NCI-H2196 (cell line): ENCODE measurements at regions not wholly inside any gene's neighbourhood (a gene's known extent, or its start where the extent isn't known, plus 50 kb on each side); places are given as distances from the start of the nearest gene placed in this dataset.

ENCODE experiments used
- DNase-seq: peaks from one replicate; lab custom pipeline; 2025; ENCODE audit not compliant: unreplicated experiment; lab: John Stamatoyannopoulos, UW

DNA sequence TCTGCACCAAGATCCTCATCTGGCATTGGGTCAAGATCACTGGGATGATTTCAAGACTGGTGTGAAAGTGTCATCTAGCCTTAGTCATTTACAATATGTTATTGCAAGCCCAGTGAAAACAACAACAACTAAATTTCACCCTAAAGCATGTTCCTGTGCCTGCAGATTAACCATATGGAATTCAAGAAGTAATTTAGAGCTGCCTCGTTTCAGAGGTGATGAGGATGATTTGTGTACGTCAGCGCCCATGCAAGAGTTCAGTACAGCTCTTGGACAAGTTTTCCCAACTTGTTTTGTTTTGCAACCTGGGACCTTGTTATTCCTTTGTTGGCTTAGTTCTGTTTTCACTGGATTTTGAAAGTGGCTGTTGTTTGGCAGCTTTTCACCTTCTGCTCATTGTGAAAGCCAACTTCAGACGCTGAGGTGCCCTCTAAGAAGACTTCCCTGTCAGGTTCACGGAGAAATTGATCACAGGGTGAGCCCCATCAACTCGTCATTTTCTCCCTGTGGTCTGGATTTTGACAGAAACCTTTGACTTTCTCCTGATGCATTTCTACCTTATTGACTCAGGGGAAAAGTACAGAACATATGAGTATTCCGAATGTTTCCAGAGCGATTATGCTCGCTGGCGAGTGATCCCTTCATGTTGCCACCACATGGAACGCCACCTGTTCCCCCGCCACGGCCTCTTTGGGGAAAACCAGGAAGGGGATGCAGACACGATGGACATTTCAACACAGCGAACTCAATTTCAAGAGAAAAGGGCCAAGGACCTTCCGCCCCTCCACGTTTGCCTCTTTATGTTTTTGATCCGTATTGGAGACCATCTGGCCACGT is 85.6 kb downstream of the FOXL1 start:
- DNase-seq, result no peak

DNA sequence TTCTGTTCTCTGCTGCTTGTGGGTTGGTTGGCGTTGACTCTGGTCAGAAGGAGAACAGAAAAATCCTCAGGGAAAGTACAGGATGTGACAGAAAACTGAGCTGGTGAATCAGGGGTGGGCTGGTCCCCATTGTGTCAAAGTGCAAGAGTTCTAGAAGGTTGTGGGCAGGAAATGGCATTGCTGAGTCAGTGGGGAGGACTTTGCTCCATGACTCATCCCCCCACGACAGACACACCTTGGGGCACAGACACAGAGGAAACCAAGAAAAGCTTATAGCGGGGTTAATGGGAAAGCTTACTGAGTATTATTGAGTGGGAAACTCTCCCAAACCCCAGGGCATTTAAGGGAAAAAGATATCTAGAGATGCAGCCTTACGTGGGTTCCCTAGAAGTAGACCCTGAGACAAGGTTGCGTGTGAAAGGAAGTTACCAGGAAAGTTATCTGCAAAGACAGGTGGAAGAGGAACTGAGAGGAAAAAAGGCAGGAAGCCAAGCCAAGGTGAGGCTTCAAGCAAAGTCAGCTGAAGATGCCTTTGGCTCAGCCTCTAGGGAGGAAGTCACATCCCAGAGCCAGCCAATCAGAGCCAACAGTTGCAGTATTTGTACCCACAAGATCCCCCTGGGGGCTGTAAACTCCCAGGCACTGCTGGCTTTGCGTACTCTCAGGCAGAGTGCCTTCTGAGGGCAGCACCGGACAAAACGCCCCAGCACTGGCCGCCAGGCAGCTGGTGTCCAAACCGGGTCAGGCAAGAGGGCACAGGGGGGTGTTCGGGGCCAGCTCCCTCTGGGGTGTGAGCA is 86.4 kb downstream of the FOXL1 start:
- DNase-seq, result no peak

DNA sequence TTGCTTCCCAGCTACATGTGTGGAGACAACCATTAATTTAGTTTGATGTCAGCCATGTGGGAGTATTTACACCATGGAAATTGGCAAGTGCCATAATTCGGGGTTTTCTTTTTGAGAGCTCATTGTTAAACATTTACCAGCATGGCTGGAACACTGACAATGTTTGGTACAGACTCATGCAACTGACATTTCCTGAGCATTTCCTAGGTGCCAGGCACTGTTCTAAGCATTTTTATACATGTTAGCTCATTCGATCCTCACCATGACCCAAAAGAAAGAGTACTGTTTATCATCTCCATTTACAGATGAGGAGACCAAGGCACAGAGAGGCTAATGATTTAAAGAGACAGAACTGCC is 86.9 kb downstream of the FOXL1 start:
- DNase-seq, result no peak

DNA sequence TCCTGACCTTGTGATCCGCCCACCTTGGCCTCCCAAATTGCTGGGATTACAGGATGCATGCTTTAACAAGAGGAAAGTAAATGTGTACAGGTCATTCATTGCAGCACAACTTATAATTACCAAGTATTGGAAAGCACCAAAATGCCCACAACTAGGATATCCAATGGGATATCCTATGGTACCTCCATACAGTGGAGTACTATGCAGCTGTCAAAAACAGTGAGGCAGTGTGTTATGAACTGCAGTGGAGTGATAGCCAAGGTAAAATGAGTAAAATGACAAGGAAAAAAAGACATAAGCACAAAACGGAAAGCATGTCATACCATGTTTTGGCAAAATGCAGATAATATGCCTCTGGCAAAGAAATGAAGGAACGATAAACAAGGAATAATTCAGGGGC is 87.6 kb downstream of the FOXL1 start:
- DNase-seq, result no peak

DNA sequence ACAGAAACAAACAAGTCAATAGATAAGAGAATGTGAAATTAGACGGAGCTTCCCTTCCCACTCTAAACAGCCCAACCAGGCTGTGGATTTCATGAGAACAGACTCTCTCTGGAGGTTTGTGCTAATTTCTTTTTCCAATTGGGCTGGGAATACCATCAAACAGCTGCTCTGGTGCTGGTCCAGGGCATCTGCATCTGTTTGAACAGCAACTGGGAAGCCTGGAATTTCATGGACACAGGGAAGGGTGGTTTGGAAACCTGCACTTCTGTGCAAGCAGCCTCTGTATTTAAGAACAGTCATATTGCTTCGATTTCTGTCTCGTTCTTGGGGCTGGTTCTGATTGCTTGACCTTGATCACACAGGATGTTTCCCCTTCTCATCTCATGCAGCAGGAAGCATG is 88.7 kb downstream of the FOXL1 start:
- no peak for DNase-seq

DNA sequence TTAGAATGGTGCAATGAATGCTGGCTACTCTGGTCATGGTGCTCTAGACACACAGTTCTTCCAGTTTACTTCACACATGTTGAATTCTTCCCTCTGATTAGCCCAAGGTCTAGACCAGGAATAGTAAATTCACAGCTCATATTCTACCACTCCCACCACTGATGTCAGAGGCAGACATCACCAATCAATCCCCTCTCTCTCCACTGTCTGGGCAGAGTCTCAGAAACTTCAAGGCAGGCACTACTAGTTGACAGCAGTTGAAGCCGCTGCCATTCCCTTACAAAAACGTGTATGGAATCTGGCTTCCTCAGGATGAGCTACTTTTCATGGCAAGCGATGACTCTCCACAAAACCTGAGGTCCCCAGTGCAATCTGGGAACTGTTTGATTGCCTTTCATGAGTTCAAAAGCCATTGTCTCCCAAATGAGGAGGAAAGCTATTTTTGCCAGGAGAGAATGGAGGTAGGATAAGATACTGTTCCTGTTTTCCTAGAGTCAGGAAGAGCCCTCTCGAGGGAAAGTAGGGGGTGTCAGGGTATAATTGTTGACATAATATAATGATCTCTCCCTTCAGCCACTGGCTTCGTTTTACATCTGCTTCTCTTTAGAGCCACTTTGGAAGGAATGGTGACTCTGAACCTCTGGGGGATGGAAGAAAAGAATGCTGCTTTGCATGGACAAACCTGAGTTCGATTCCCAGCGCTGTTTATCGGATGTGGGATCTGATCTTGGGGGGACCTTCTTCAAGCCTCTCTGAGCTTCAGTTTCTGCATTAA is 90.0 kb downstream of the FOXL1 start:
- DNase-seq, result no peak

DNA sequence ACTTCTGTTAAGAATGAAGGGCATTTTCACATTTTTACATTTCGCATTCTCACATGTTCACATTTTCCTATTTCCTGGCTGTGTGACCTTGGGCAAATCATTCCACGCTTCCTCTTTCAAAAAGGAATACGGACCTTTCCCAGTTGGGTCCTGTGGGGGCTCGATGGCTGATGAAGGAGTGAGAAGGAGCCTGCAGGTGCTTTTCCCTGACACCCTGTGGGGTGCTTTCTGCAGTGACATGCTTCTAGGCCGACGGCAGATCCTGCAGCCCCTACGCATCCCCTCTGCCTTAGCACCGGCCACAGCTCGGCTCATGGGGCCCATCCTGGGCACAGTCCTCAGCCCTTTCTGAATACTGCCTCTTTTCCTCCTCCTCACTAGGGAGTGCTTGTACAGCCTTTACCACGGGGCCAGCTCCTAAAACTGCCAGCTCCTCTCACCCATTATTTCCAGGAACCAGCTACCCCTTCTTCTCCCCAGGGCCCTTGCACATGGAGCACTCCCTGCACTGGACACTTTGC is 91.0 kb downstream of the FOXL1 start:
- no peak for DNase-seq

DNA sequence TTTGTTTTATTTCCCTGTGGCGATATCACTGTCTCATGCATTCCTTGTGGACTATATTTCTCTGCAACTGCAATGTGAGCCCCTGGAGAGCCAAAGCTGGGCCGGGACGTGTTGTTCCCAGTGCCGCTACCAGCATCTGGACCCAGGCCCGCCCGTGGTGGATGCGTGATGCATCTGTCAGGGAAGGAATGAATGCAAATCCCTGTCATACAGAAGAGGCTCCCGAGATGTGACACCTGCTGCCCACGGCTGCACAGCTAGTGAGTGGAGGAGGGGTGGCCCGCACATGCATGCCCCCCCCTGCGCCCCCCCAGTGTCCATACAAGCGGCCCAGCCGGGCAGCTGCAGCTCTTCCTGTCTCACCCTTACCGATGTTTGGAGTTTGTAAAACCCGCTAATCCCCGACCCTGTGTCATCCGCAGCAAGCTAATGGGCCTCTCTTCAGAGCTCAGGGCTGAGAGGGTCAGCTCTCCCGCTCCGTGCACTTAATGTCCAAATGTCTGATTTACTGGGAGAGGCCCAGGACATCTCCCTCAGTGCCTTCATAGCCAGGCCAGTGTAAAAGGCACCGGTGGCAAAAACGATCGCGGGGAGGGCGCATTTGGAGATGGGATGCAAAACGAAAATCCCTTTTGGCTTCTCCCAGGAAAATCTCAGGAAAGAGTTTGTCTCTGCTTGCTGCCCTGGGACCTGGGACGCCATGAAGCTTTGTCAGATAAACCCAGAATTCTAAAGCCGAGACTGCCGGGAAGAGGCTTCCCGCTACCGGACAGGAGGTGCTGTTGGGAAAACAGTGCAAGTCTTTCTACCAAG is 91.8 kb downstream of the FOXL1 start:
- no peak for DNase-seq

DNA sequence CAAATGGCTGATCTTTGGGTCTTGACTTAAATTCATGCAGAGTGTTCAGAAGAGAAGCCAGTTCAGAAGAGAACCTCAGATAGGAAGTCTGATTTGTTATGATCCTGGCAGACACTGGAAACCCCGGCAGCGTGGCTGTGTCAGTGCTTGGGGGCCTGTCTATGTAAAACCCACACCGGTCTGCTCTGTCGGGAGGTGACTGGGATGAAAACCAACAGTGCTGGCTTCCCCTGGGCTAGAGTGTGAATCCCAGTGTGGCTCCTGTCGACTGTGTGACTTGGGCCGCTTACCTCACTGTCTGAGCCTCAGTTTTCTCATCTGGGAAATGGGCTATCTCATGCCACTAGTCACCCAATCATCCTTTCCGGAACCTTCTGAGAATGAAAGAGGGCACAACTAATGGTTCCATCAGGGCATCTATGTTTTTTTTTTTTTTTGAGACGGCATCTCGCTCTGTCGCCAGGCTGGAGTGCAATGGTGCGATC is 92.4 kb downstream of the FOXL1 start:
- DNase-seq, result no peak

DNA sequence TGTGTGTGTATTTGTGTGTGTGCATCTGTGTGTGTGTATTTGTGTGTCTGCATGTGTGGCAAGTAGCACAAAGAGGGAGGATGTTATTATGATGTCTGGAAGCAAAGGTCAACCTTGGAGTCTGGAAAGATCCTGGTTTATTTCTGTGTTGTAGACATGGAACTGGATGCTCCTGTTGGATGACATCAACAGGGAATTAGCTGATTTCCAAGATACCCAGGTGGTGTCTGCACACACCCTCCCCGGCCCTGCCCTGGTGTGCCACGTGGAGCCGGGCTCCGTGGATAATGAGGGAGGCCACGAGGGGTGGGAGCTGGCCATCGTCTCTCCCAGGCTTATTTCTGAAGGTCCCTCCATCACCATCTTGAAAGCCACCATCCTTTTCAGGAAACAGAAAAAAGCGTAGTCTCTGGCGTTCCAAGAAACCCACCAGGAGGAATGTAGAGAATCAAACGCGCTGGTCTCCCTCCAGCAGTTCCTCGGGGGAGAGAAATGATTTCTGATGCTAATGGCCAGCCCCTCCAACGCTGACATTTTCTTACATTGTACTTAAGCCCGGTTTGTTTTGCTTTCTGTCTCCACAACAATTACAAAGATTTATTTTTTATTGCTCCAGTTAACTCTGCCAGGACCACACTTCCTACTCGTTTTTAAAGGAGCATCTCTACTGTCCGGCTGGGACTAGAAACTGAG is 93.3 kb downstream of the FOXL1 start:
- no peak for DNase-seq

DNA sequence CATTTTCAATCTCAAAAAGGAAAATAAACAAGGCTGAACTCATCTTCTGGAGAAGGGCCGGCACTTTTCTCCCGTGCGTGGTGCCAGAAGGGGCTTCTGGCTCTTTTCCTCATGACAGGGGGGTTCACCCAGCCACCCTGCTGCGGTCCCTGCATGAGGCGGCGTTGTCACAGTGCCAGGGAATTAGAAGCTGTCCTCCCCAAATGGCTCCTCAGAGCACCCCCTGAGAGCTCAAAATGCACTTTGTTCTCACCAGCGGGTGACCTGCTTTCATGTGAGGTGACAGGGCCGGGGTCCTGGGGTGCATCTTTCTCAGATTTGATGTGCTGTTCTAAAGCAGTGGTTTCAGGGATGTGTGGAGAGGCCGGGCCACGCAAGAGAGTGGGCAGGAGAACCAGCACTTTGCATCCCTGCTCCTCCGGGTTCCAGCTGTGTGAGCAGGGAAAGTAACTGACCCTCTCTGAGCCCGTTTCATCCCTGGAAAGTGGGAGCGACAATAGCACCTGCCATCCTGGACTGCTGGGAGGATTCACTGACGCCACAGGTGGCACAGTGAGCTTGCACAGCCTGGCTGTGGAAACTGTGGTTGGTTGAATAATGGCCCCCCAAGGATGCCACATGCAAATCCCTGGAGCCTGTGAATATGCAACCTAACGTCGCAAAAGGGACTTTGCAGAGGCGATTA is 94.0 kb downstream of the FOXL1 start:
- DNase-seq, result no peak

DNA sequence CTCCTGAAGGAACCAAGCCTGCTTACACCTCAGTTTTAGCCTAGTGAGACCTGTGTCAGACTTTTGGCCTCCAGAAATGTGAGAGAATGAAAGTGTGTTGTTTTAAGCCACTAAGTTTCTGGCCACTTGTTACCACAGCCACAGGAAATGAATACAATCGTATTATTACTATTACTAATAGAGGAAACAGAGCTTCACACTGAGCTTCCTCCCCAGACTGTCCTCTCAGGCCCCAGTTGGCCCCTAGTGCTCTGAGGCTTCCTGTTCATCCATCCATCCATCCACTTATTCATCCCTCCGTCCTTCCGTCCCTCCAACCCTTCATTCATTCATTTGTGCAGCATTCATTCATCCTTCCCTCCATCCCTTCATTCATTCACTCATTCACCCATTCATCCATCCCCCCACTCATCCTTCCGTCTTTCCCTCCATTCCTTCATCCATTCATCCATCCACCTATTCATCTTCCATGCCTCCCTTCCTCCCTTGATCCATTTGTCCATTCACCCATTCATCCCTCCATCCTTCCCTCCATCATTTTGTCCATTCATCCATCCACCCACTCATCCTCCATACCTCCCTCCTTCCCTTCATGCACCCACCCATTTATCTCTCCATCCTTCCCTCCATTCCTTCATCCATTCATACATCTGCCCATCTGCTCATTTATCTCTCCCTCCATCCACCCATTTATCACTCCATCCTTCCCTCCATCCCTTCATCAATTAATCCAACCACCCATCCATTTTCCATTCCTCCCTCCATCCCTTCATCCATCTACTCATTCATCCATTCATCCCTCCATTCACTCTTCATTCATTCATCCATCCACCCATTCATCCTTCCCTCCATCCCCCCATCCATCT is 95.0 kb downstream of the FOXL1 start:
- no peak for DNase-seq

DNA sequence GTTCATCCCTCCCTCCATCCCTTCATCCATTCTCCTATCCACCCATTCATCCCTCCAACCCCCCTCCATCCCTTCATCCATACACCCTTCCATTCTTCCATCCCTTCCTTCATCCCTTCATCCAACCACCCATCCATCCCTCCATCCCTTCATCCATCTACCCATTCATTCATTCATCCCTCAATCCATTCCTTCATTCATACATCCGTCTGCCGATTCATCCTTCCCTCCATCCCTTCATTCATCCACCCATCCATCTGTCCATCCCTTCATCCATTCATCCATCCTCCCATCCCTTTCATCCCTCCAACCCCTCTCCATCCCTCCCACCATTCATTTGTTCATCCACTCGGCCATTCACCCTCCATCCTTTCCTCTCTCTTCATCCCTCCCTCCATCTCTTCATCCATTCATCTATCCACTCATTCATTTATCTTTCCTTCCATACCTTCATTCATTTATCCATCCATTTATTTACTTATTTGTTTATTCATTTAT is 95.7 kb downstream of the FOXL1 start:
- no peak for DNase-seq

DNA sequence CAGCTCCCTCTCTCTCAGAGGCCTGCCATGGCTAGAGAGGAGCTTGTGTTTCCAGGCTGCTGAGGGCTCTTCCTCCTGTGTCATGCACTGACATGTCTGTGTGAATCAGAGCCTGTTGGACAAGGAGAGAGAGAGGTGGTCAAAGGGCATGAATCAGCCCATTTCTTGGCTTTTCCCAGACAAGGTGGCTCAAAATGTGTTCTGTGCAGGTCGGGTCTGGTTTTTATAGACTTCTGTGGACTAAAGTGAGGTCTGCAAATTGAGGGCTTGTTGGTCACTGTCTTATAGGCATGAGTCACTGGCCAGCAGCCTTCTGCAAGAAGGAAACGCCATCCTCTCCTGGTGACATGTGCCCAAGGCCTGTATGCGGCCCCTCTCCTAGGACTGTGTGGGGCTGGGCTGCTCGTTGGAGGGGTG is 97.9 kb downstream of the FOXL1 start:
- DNase-seq, result no peak

DNA sequence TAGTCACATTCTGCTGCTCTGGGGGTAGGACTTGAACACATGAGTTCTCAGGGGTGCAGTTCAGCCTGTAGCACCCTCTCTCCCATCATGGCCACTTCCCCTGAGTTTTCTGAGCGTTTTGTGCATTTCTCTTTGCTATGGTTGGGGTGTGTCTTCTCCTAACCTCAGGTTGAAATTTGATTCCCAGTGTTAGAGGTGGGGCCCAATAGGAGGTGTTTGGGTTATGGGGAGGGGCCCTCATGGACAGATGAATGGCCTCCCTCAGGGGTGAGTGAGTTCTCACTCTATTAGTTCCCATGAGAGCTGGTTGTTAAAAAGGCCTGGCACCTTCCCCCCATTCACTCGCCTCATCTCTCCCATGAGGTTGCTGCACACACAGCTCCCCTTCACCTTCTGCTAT is 101.1 kb downstream of the FOXL1 start:
- DNase-seq, result no peak

DNA sequence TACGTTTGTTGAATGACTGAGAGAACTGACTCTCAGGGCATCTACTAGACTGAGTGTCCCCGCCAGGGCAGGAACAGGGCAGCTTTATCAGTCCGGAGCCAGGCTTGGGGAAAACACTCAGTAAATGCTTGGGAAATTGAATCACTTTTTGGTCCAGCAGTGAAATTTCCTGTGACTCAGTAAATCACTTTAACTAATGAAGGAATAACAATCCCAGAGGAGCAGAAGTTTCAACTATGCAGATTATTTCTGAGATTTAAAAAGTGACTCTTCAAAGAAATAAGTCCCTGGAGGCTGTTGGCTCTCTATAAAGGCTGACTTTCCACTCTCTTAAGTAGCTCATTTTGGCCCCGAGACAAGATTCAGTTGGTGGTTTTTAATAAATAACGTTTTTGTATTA is 101.8 kb downstream of the FOXL1 start:
- DNase-seq, result no peak

DNA sequence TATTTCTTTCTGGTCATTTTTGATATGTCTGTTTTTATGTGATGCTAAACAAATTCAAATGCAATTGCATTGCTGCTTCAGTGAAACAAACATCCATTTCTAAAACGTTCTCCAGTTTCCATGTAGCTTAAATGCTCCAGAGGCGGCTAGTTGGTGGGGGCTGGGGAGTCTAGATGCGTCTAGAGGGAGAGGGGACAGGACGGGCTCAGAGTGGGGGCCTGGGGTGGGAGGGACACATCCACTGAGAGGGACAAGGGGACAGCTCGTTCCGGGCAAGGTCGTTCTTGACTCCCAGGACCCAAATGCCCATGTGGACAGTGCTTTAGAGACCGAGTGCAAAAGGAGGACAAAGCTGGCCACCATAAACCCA is 102.3 kb downstream of the FOXL1 start:
- DNase-seq, result no peak

DNA sequence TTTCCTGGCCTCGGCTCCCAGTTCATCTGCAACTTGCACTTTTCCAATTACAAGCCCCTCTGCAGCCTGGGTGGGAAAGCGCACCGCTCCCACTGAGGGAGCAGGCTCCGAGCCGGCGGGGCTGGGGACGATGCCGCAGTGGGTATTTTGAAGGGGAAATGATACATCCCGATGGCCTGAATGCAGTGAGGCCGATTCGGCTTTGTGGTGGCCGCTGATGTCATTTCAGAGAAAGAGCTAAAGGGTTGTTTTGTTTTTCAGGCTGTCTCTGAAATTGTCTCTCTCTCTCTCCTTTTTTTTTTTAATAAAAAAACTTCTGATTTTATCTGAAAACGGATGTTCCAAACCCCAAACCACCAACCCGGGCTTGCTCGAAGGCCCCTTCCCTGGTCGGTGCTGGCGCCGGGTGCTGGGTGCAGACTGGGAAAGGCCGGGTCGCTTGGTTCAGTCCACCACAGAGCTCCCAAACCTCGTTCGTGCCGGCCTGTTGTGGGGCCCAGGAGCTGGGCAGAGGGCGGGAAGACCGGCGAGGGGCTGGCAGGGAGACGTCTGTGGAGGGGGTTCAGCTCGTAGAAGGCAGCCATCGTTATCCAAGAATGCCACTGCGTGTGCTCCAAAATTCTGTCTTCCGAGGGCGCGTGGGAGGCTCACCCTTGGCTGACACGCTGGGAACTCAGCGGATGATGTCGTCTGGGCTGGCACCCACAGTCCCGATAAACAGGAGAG is 102.8 kb downstream of the FOXL1 start:
- DNase-seq, result no peak
